Stimulated activated CD8-positive, alpha-beta memory T cell treated with anti-CD3 and anti-CD28 coated beads, Interleukin-12 subunit alpha, Interleukin-12 subunit beta, amount 100 ng/mL, for 1 hour (primary cell): ENCODE measurements at regions not wholly inside any gene's neighbourhood (a gene's known extent, or its start where the extent isn't known, plus 50 kb on each side); places are given as distances from the start of the nearest gene placed in this dataset.

Experiments
- DNase-seq: peaks from one replicate; pipeline ENCODE4 v3.0.0-alpha.2; 2020; ENCODE audit warnings: low read depth

GRCh38 chr10:78802431-78802830 lies 266.3 kb upstream of the ZMIZ1 start:
- no peak for DNase-seq

GRCh38 chr10:78802866-78803265 lies 265.9 kb upstream of the ZMIZ1 start:
- DNase-seq: no peak

GRCh38 chr10:78803710-78804109 lies 265.1 kb upstream of the ZMIZ1 start:
- no peak for DNase-seq

- DNase-seq: no peak
Measured at GRCh38 chr10:78804411-78805032, 264.2 kb upstream of the ZMIZ1 start.

- no peak for DNase-seq
Measured at GRCh38 chr10:78805176-78805575, 263.6 kb upstream of the ZMIZ1 start.

GRCh38 chr10:78806681-78807221 lies 262.0 kb upstream of the ZMIZ1 start:
- no peak for DNase-seq

- no peak for DNase-seq
Measured at GRCh38 chr10:78807504-78808203, 261.1 kb upstream of the ZMIZ1 start.

- no peak for DNase-seq
Measured at GRCh38 chr10:78808286-78808685, 260.5 kb upstream of the ZMIZ1 start.

GRCh38 chr10:78808736-78809367 lies 259.9 kb upstream of the ZMIZ1 start:
- DNase-seq: no peak

- DNase-seq: no peak
Measured at GRCh38 chr10:78811174-78811573, 257.6 kb upstream of the ZMIZ1 start.

GRCh38 chr10:78812571-78813318 lies 256.0 kb upstream of the ZMIZ1 start:
- DNase-seq: no peak

GRCh38 chr10:78813526-78813925 lies 255.2 kb upstream of the ZMIZ1 start:
- DNase-seq: no peak

GRCh38 chr10:78813998-78814399 lies 254.8 kb upstream of the ZMIZ1 start:
- no peak for DNase-seq

- DNase-seq: no peak
Measured at GRCh38 chr10:78814407-78814806, 254.4 kb upstream of the ZMIZ1 start.

- no peak for DNase-seq
Measured at GRCh38 chr10:78815702-78816334, 252.9 kb upstream of the ZMIZ1 start.

GRCh38 chr10:78817361-78817760 lies 251.4 kb upstream of the ZMIZ1 start:
- no peak for DNase-seq

- no peak for DNase-seq
Measured at GRCh38 chr10:78817804-78818203, 251.0 kb upstream of the ZMIZ1 start.

GRCh38 chr10:78819361-78820006 lies 249.3 kb upstream of the ZMIZ1 start:
- DNase-seq: no peak

- DNase-seq: no peak
Measured at GRCh38 chr10:78820007-78820362, 248.8 kb upstream of the ZMIZ1 start.

GRCh38 chr10:78821052-78821451 lies 247.7 kb upstream of the ZMIZ1 start:
- DNase-seq: no peak
